ENCODE measurements at regions not wholly inside any gene's neighbourhood (a gene's known extent, or its start where the extent isn't known, plus 50 kb on each side); places are given as distances from the start of the nearest gene placed in this dataset.

DNA sequence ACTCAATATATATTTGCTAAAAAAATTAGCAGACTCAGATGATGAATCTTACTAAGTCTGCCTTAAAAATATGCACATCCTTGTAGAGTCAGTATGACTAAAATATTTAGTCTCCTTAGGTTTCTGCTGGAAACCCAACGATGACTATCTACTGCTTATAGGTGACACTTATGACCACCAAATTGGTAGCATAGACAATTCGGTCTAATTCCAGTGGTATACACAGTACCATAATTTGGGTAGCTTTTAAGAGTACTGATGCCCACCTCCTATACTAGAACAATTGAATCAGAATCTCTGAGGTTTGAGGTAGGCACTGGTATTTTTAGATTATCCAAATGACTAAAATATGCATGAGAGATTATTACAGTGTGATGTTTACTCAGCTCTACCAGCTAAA is 740.8 kb upstream of the ZEB2 start:
- CTCF ChIA-PET, result no interaction called here
- intact Hi-C loops (cut with micrococcal nuclease; ENCODE audit: unreplicated experiment), result no loop called here
- DNase-seq, result no peak

DNA sequence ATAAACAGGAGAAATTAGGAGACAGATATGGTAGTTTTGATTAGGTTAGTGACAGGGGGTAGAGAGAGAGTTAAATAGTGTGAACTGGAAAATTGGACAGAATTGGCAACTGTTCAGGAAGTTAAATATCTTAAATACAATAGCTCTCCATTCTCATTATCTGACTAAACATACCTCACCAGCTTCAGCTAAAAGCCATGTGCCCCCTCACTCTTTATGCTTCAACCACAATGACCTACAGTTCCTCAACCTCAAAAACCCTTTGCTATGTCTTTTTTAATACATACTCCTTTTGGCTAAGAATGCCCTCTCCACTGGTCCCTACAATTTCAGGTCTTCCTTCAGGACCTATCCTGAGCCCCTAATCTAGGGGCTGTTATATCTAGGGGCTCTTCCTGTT is 740.2 kb upstream of the ZEB2 start:
- Histone ChIP-seq H3K9me2 (ENCODE audit: insufficient read depth) (no peaks in the 10 kb centered on the region), H4K20me1 (ENCODE audit: insufficient read depth) (no peaks in the 10 kb centered on the region), H3K79me2 (ENCODE audit: low read depth) (no peaks in the 10 kb centered on the region), H3K27me3 (ENCODE audit: insufficient read depth, low read depth) (no peaks in the 10 kb centered on the region), H2AFZ (no peak overlapping the region), H3K4me1 (replicated peaks; ENCODE audit: insufficient read depth) (no peaks in the 10 kb centered on the region), H3K4me2 (no peak overlapping the region), H3F3A (ENCODE audit: insufficient read depth, low read depth) (no peaks in the 10 kb centered on the region), H3K27ac (no peak overlapping the region), H3K36me3 (ENCODE audit: low read depth) (no peaks in the 10 kb centered on the region), H3K9me3 (ENCODE audit: insufficient read depth, low read depth) (no peaks in the 10 kb centered on the region), H3K4me3 (no peak overlapping the region)
- intact Hi-C loops (cut with micrococcal nuclease; ENCODE audit: unreplicated experiment), result no loop called here
- TF ChIP-seq, protein P1, sequence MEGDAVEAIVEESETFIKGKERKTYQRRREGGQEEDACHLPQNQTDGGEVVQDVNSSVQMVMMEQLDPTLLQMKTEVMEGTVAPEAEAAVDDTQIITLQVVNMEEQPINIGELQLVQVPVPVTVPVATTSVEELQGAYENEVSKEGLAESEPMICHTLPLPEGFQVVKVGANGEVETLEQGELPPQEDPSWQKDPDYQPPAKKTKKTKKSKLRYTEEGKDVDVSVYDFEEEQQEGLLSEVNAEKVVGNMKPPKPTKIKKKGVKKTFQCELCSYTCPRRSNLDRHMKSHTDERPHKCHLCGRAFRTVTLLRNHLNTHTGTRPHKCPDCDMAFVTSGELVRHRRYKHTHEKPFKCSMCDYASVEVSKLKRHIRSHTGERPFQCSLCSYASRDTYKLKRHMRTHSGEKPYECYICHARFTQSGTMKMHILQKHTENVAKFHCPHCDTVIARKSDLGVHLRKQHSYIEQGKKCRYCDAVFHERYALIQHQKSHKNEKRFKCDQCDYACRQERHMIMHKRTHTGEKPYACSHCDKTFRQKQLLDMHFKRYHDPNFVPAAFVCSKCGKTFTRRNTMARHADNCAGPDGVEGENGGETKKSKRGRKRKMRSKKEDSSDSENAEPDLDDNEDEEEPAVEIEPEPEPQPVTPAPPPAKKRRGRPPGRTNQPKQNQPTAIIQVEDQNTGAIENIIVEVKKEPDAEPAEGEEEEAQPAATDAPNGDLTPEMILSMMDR (conservative IDR thresholded peaks at IDR 0.05), result no peak
- no peak for TF ChIP-seq EZH2 (IDR thresholded peaks at IDR 0.05; ENCODE audit: low read depth)
- CTCF ChIA-PET, result no interaction called here
- DNase-seq, result no peak
- BruUV-seq (replicated peaks), result no TSS peak
- POLR2A ChIA-PET (ENCODE audit: unreplicated experiment), result no interaction called here

More for the DNA sequence above, 740.8 kb upstream of the ZEB2 start:
- no peaks in the 10 kb centered on the region for H3K27me3 ChIP-seq (ENCODE audit: insufficient read depth, low read depth)
- no peaks in the 10 kb centered on the region for H4K20me1 ChIP-seq (ENCODE audit: insufficient read depth)
- H3K27ac ChIP-seq, result no peak overlapping the region
- POLR2A ChIA-PET (ENCODE audit: unreplicated experiment), result no interaction called here
- no peaks in the 10 kb centered on the region for H3K4me1 ChIP-seq (replicated peaks; ENCODE audit: insufficient read depth)
- H3K36me3 ChIP-seq (ENCODE audit: low read depth), result no peaks in the 10 kb centered on the region
- no peaks in the 10 kb centered on the region for H3K9me3 ChIP-seq (ENCODE audit: insufficient read depth, low read depth)
- no peak overlapping the region for H3K4me2 ChIP-seq
- BruUV-seq (replicated peaks), result no TSS peak
- no peak overlapping the region for H3K4me3 ChIP-seq
- no peaks in the 10 kb centered on the region for H3K9me2 ChIP-seq (ENCODE audit: insufficient read depth)
- TF ChIP-seq, protein P1 (conservative IDR thresholded peaks at IDR 0.05), result no peak
- no peak for TF ChIP-seq EZH2 (IDR thresholded peaks at IDR 0.05; ENCODE audit: low read depth)
- H3F3A ChIP-seq (ENCODE audit: insufficient read depth, low read depth), result no peaks in the 10 kb centered on the region
- H2AFZ ChIP-seq, result no peak overlapping the region
- no peaks in the 10 kb centered on the region for H3K79me2 ChIP-seq (ENCODE audit: low read depth)

DNA sequence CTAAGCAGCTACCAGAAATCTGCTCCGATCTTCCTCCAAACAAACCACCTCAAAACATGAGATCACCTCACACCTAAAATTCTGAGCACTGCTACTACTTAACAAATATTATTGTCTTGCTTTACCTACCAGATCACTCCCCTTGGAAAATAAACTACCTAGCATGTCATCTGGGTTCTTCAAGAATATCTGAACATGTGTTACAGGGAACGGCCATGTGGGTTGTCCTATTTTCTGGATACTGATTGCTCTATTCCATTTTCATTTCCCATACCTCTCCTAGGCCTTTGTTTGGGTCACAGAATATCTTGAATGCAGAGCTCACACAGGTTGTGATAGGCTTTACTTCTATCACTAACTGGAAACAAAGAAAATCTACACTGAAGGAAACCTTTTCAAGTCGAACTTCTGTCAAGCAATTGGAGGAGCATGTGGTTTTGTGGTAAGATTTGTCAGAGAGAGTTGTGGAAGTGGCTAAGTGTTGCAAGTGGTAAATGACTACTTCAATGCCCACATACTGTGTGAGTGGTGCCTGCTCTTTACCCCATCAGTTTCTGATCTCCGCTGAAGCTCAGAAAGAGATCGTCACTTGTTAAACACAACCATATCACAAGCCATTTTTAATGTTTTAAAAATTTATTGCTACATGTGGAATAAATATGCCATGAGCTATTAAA is 739.1 kb upstream of the ZEB2 start:
- H3K4me3 ChIP-seq, result no peak overlapping the region
- H3K9me3 ChIP-seq (ENCODE audit: insufficient read depth, low read depth), result no peaks in the 10 kb centered on the region
- H2AFZ ChIP-seq, result peak overlapping the region; percentile 23; the same call in 1 of the 2 replicates
- H3K36me3 ChIP-seq (ENCODE audit: low read depth), result no peaks in the 10 kb centered on the region
- H4K20me1 ChIP-seq (ENCODE audit: insufficient read depth), result no peaks in the 10 kb centered on the region
- CTCF ChIA-PET, result no interaction called here
- DNase-seq, result no peak
- H3K4me1 ChIP-seq (replicated peaks; ENCODE audit: insufficient read depth), result no peaks in the 10 kb centered on the region
- POLR2A ChIA-PET (ENCODE audit: unreplicated experiment), result no interaction called here
- H3F3A ChIP-seq (ENCODE audit: insufficient read depth, low read depth), result no peaks in the 10 kb centered on the region
- TF ChIP-seq, protein P1 (conservative IDR thresholded peaks at IDR 0.05), result no peak
- no peak for TF ChIP-seq EZH2 (IDR thresholded peaks at IDR 0.05; ENCODE audit: low read depth)
- H3K9me2 ChIP-seq (ENCODE audit: insufficient read depth), result no peaks in the 10 kb centered on the region
- intact Hi-C loops (cut with micrococcal nuclease; ENCODE audit: unreplicated experiment), result no loop called here
- no TSS peak for BruUV-seq (replicated peaks)
- no peak overlapping the region for H3K27ac ChIP-seq
- H3K27me3 ChIP-seq (ENCODE audit: insufficient read depth, low read depth), result no peaks in the 10 kb centered on the region
- no peak overlapping the region for H3K4me2 ChIP-seq
- no peaks in the 10 kb centered on the region for H3K79me2 ChIP-seq (ENCODE audit: low read depth)
